ENCODE measurements at regions not wholly inside any gene's neighbourhood (a gene's known extent, or its start where the extent isn't known, plus 50 kb on each side); places are given as distances from the start of the nearest gene placed in this dataset.
A peak's percentile ranks its signal among the peaks of the same experiment; 100 is the strongest.

DNA sequence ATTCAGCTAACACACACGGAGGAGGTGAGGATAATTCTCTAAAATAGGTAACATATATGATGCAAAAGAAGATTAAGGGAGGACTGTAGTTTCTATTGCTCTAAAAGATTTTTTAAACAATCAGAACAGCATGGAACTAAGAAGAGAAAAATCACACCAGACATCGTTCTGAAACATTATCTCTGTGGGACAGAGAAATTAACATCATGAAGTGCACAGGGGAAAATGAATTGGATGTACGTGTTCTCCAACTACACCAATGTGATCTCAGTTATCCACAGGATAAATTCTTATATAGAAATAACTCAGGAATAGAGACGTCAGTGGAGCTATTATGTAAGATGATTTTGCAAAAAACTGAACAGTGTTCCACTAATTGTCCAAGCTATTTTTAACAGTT is 614.1 kb upstream of the HS3ST1 start:
- no peaks in the 10 kb centered on the region for H3K4me1 Mint-ChIP-seq (ENCODE audit: low read depth)
- DNase-seq: no peak
- H3K36me3 Mint-ChIP-seq (ENCODE audit: low read depth): no peaks in the 10 kb centered on the region
- no peak overlapping the region for H3K27ac Mint-ChIP-seq
- no peak overlapping the region for H3K4me3 ChIP-seq (ENCODE audit: low read length)
- ChIA-PET CTCF (no interaction called here), POLR2A (no interaction called here)
- no peaks in the 10 kb centered on the region for H3K36me3 ChIP-seq (ENCODE audit: insufficient read depth, low read length)
- ATAC-seq (ENCODE audit: poor library complexity): no peak
- H3K4me1 ChIP-seq (ENCODE audit: insufficient read depth, low read length): no peaks in the 10 kb centered on the region
- peaks cover 0 to 10% of the 10 kb centered on the region in 2 experiments for H3K9me3 ChIP-seq (ENCODE audit: control insufficient read depth in 1 of 2, insufficient read depth in 1 of 2, low read length in 2 of 2)
- H3K9me3 Mint-ChIP-seq: peaks cover 9% of the 10 kb centered on the region
- H3K27ac ChIP-seq (ENCODE audit: low read depth in 1 of 2, low read length in 2 of 2): no peak overlapping the region
- H3K27me3 Mint-ChIP-seq: no peaks in the 10 kb centered on the region
- intact Hi-C loops (cut with DNase I, micrococcal nuclease): no loop called here
- no peak overlapping the region for H3K4me3 Mint-ChIP-seq
- TF ChIP-seq, protein P1, sequence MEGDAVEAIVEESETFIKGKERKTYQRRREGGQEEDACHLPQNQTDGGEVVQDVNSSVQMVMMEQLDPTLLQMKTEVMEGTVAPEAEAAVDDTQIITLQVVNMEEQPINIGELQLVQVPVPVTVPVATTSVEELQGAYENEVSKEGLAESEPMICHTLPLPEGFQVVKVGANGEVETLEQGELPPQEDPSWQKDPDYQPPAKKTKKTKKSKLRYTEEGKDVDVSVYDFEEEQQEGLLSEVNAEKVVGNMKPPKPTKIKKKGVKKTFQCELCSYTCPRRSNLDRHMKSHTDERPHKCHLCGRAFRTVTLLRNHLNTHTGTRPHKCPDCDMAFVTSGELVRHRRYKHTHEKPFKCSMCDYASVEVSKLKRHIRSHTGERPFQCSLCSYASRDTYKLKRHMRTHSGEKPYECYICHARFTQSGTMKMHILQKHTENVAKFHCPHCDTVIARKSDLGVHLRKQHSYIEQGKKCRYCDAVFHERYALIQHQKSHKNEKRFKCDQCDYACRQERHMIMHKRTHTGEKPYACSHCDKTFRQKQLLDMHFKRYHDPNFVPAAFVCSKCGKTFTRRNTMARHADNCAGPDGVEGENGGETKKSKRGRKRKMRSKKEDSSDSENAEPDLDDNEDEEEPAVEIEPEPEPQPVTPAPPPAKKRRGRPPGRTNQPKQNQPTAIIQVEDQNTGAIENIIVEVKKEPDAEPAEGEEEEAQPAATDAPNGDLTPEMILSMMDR (IDR thresholded peaks at IDR 0.05): no peak
- no peaks in the 10 kb centered on the region for H3K27me3 ChIP-seq (ENCODE audit: control insufficient read depth in 1 of 2, insufficient read depth in 2 of 2, low read length in 2 of 2)

DNA sequence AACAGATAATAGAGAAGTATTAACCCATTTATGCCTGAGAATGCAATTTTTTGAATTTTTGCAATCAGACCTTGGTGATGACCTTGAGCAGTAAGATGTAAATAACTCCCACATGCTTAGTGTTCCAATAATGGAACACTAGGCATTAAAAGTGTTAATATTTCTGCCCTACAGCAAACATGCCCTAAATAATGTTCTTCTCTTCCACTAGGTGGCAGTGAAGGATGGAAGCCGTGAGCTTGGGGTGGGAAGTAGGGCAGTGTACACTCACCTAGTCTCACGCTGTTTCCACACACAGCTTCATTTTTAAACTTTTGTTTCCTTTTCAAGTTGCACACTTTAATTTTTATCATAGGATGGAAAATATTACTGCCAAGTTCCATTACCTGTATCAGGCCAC is 613.1 kb upstream of the HS3ST1 start:
- TF ChIP-seq, protein P1 (IDR thresholded peaks at IDR 0.05): no peak
- CTCF ChIA-PET: no interaction called here

DNA sequence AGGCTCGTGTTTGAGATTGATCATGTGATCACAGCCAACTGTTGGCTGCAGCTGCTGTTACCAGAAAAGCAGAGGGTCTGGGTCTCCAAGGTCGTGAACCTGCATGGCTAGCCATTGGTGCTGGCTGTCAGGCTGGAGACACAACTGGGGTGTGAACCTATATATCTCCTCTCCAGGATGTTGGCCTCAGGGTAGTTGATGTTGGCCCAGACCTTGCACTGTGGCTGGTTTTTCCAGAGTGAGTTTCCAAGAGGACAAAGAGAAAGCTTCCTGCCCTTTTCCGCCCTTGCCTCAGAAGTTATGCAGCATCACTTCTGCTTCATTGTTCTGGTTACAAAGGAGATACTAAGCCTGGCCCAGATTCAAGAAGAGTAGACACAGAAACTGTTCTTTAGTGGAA is 607.8 kb upstream of the HS3ST1 start:
- Mint-ChIP-seq H3K27ac (no peak overlapping the region), H3K4me3 (no peak overlapping the region), H3K9me3 (peaks cover 12% of the 10 kb centered on the region), H3K4me1 (ENCODE audit: low read depth) (no peaks in the 10 kb centered on the region), H3K36me3 (ENCODE audit: low read depth) (no peaks in the 10 kb centered on the region), H3K27me3 (no peaks in the 10 kb centered on the region)
- intact Hi-C loops (cut with DNase I, micrococcal nuclease): no loop called here
- Histone ChIP-seq H3K9me3 (ENCODE audit: control insufficient read depth in 1 of 2, insufficient read depth in 1 of 2, low read length in 2 of 2) (peaks cover 0 to 10% of the 10 kb centered on the region in 2 experiments), H3K36me3 (ENCODE audit: insufficient read depth, low read length) (no peaks in the 10 kb centered on the region), H3K4me1 (ENCODE audit: insufficient read depth, low read length) (no peaks in the 10 kb centered on the region), H3K27ac (ENCODE audit: low read depth in 1 of 2, low read length in 2 of 2) (no peak overlapping the region), H3K4me3 (ENCODE audit: low read length) (no peak overlapping the region), H3K27me3 (ENCODE audit: control insufficient read depth in 1 of 2, insufficient read depth in 2 of 2, low read length in 2 of 2) (no peaks in the 10 kb centered on the region)
- no peak for DNase-seq
- POLR2A ChIA-PET: no interaction called here
- TF ChIP-seq, protein P1 (IDR thresholded peaks at IDR 0.05): no peak
- CTCF ChIA-PET: no interaction called here
- ATAC-seq (ENCODE audit: poor library complexity): no peak

More for the DNA sequence above, 613.1 kb upstream of the HS3ST1 start:
- H3K27me3 Mint-ChIP-seq: no peaks in the 10 kb centered on the region
- no peaks in the 10 kb centered on the region for H3K4me1 Mint-ChIP-seq (ENCODE audit: low read depth)
- ATAC-seq (ENCODE audit: poor library complexity) (no peak), DNase-seq (peak in 1 of 14 experiments; percentile 2)
- no peaks in the 10 kb centered on the region for H3K27me3 ChIP-seq (ENCODE audit: control insufficient read depth in 1 of 2, insufficient read depth in 2 of 2, low read length in 2 of 2)
- no peak overlapping the region for H3K4me3 Mint-ChIP-seq
- no peaks in the 10 kb centered on the region for H3K36me3 ChIP-seq (ENCODE audit: insufficient read depth, low read length)
- peaks cover 9% of the 10 kb centered on the region for H3K9me3 Mint-ChIP-seq
- H3K4me3 ChIP-seq (ENCODE audit: low read length): no peak overlapping the region
- POLR2A ChIA-PET: no interaction called here
- H3K9me3 ChIP-seq (ENCODE audit: control insufficient read depth in 1 of 2, insufficient read depth in 1 of 2, low read length in 2 of 2): peaks cover 0 to 10% of the 10 kb centered on the region in 2 experiments
- H3K27ac Mint-ChIP-seq: no peak overlapping the region
- intact Hi-C loops (cut with DNase I, micrococcal nuclease): no loop called here
- no peak overlapping the region for H3K27ac ChIP-seq (ENCODE audit: low read depth in 1 of 2, low read length in 2 of 2)
- no peaks in the 10 kb centered on the region for H3K36me3 Mint-ChIP-seq (ENCODE audit: low read depth)
- H3K4me1 ChIP-seq (ENCODE audit: insufficient read depth, low read length): no peaks in the 10 kb centered on the region
